H1 (cell line): ENCODE measurements at regions not wholly inside any gene's neighbourhood (a gene's known extent, or its start where the extent isn't known, plus 50 kb on each side); places are given as distances from the start of the nearest gene placed in this dataset.
A peak's percentile ranks its signal among the peaks of the same experiment; 100 is the strongest.
"Not testable (repeated sequence)": the region's sequence is repeated elsewhere in the genome, so short reads cannot be mapped to it uniquely, and the experiment has no call there.

Source experiments
- CTCF ChIA-PET: fragments of 300-600 bp; sonication (Branson Sonifier 250); formaldehyde crosslinking; loops from one replicate; lab custom pipeline; 2021; ENCODE audit not compliant: partially characterized antibody; lab: Charles Lee
- POLR2A ChIA-PET: fragments of 300-600 bp; sonication (Branson Sonifier 250); formaldehyde crosslinking; loops from one replicate; lab custom pipeline; 2021; ENCODE audit warnings: inconsistent platforms; ENCODE audit not compliant: partially characterized antibody; lab: Charles Lee
- DNase-seq, 2 experiments: peaks; one replicate each; pipeline versions ENCODE4 v3.0.0 to v3.0.0-alpha.2; 2010 to 2022; ENCODE audit warnings: low spot score in 2 of 2, low read depth in 1 of 2, mixed read lengths in 1 of 2
- FAIRE-seq: peaks from 2 replicates; lab custom pipeline; 2011; peaks lifted over from hg19 to GRCh38; lab: Jason Lieb, UNC
- H2AFZ ChIP-seq: 2 replicates; pipeline ENCODE4 v1.8.1; 2012; ENCODE audit warnings: low read length, inconsistent platforms
- H2AK5ac ChIP-seq: 2 replicates; pipeline ENCODE4 v1.6.1; 2013; ENCODE audit warnings: low read depth, low read length
- H2BK120ac ChIP-seq: replicated peaks from 2 replicates; pipeline ENCODE3; 2013; ENCODE audit warnings: low read depth, low read length, inconsistent platforms
- H2BK12ac ChIP-seq: 2 replicates; pipeline ENCODE4 v1.6.1; 2013; ENCODE audit warnings: low read depth, low read length
- H2BK15ac ChIP-seq: 2 replicates; pipeline ENCODE4 v1.6.1; 2013; ENCODE audit warnings: low read length
- H2BK20ac ChIP-seq: 2 replicates; pipeline ENCODE4 v1.6.1; 2013; ENCODE audit warnings: low read length
- H2BK5ac ChIP-seq: 2 replicates; pipeline ENCODE4 v1.6.1; 2013; ENCODE audit warnings: low read depth, low read length
- H3K14ac ChIP-seq: 2 replicates; pipeline ENCODE4 v1.6.1; 2013; ENCODE audit warnings: inconsistent platforms; ENCODE audit not compliant: insufficient read length
- H3K18ac ChIP-seq: 2 replicates; pipeline ENCODE4 v1.6.1; 2013; ENCODE audit warnings: low read length; ENCODE audit errors: extremely low read depth
- H3K23ac ChIP-seq: 2 replicates; pipeline ENCODE4 v1.6.1; 2013; ENCODE audit warnings: inconsistent platforms; ENCODE audit not compliant: insufficient read length
- H3K23me2 ChIP-seq: 2 replicates; pipeline ENCODE4 v1.6.1; 2013; ENCODE audit warnings: low read depth, low read length
- H3K27ac ChIP-seq: 2 replicates; pipeline ENCODE4 v1.6.1; 2011; ENCODE audit warnings: low read depth, low read length, inconsistent platforms
- H3K27me3 ChIP-seq, 4 experiments: replicated peaks in 1 of 4; 1 replicate in 1 of 4; 2 replicates in 3 of 4; pipeline versions ENCODE4 v1.6.1 to v1.8.1; 2011 to 2013; ENCODE audit warnings: low read length in 3 of 4, mild to moderate bottlenecking in 3 of 4, inconsistent platforms in 2 of 4, mixed read lengths in 2 of 4, moderate library complexity in 1 of 4; ENCODE audit not compliant: control insufficient read depth in 3 of 4, insufficient read depth in 3 of 4; ENCODE audit errors: extremely low read depth in 1 of 4
- H3K36me3 ChIP-seq, 4 experiments: 2 replicates each; pipeline versions ENCODE4 v1.6.1 to v1.8.1; 2011 to 2013; ENCODE audit warnings: mild to moderate bottlenecking in 4 of 4, low read length in 3 of 4, moderate library complexity in 2 of 4, control low read depth in 1 of 4, inconsistent platforms in 1 of 4; ENCODE audit not compliant: insufficient read depth in 4 of 4, control insufficient read depth in 2 of 4
- H3K4ac ChIP-seq: replicated peaks from 2 replicates; pipeline ENCODE3; 2013; ENCODE audit warnings: low read length, low read depth, mixed read lengths, inconsistent platforms; ENCODE audit not compliant: insufficient read length
- H3K4me1 ChIP-seq, 4 experiments: replicated peaks in 1 of 4; 1 replicate in 1 of 4; 2 replicates in 3 of 4; pipeline versions ENCODE4 v1.6.1 to v1.8.1; 2011 to 2013; ENCODE audit warnings: low read length in 3 of 4, inconsistent platforms in 2 of 4, mixed read lengths in 1 of 4; ENCODE audit not compliant: insufficient read depth in 4 of 4, control insufficient read depth in 3 of 4
- H3K4me2 ChIP-seq, 2 experiments: 2 replicates each; pipeline versions ENCODE4 v1.6.1 to v1.8.1; 2011 to 2013; ENCODE audit warnings: low read depth in 2 of 2, low read length in 2 of 2, control low read depth in 1 of 2, inconsistent platforms in 1 of 2, mild to moderate bottlenecking in 1 of 2; ENCODE audit not compliant: insufficient read depth in 1 of 2
- H3K4me3 ChIP-seq, 4 experiments: fragments of 200-600, 300-600 bp in 1 of 4; sonication (generic), shearing (Covaris generic), sonication (Bioruptor Twin) in 1 of 4; 2 replicates each; pipeline versions ENCODE4 v1.5.1 to v1.8.1; 2011 to 2016; ENCODE audit warnings: low read length in 4 of 4, low read depth in 3 of 4, control low read depth in 2 of 4, inconsistent platforms in 2 of 4, mild to moderate bottlenecking in 2 of 4, mixed read lengths in 1 of 4, moderate library complexity in 1 of 4; ENCODE audit not compliant: insufficient read depth in 2 of 4; ENCODE audit errors: extremely low read depth in 1 of 4
- H3K56ac ChIP-seq: replicated peaks from 2 replicates; pipeline ENCODE3; 2013; ENCODE audit warnings: low read depth, mild to moderate bottlenecking, mixed read lengths, low read length, inconsistent platforms; ENCODE audit not compliant: insufficient read length
- H3K79me1 ChIP-seq: 2 replicates; pipeline ENCODE4 v1.6.1; 2013; ENCODE audit warnings: low read depth, low read length, control low read depth
- H3K79me2 ChIP-seq, 2 experiments: 2 replicates each; pipeline versions ENCODE4 v1.6.1 to v1.8.1; 2012 to 2013; ENCODE audit warnings: low read length in 2 of 2, mild to moderate bottlenecking in 2 of 2, inconsistent platforms in 1 of 2; ENCODE audit not compliant: insufficient read depth in 2 of 2, control insufficient read depth in 1 of 2
- H3K9ac ChIP-seq, 4 experiments: replicated peaks in 1 of 4; 1 replicate in 1 of 4; 2 replicates in 3 of 4; pipeline versions ENCODE4 v1.6.1 to v1.8.1; 2011 to 2013; ENCODE audit warnings: low read depth in 3 of 4, low read length in 3 of 4, control low read depth in 2 of 4, mild to moderate bottlenecking in 2 of 4, moderate library complexity in 2 of 4, inconsistent platforms in 1 of 4; ENCODE audit errors: extremely low read depth in 1 of 4
- H3K9me3 ChIP-seq, 2 experiments: 2 replicates each; pipeline versions ENCODE4 v1.6.1 to v1.8.1; 2012 to 2013; ENCODE audit warnings: mild to moderate bottlenecking in 2 of 2, moderate library complexity in 2 of 2, control low read depth in 1 of 2, inconsistent platforms in 1 of 2, low read depth in 1 of 2, low read length in 1 of 2, mixed read lengths in 1 of 2; ENCODE audit not compliant: insufficient read depth in 2 of 2
- H4K20me1 ChIP-seq, 2 experiments: replicated peaks in 1 of 2; 2 replicates each; pipeline versions ENCODE3 to v1.8.1; 2011 to 2013; ENCODE audit warnings: inconsistent platforms in 2 of 2, low read length in 2 of 2, mild to moderate bottlenecking in 1 of 2; ENCODE audit not compliant: insufficient read depth in 2 of 2, control insufficient read depth in 1 of 2
- H4K5ac ChIP-seq: 2 replicates; pipeline ENCODE4 v1.6.1; 2013; ENCODE audit warnings: low read length, low read depth, mixed read lengths, inconsistent platforms; ENCODE audit not compliant: insufficient read length
- H4K8ac ChIP-seq: 2 replicates; pipeline ENCODE4 v1.8.0; 2013; ENCODE audit warnings: mild to moderate bottlenecking, moderate library complexity, low read length, inconsistent platforms; ENCODE audit not compliant: insufficient read depth; ENCODE audit errors: extremely low read depth
- H4K91ac ChIP-seq: replicated peaks from 2 replicates; pipeline ENCODE3; 2013; ENCODE audit warnings: low read length, mixed read lengths, inconsistent platforms; ENCODE audit not compliant: insufficient read length
- CTCF ChIP-seq, 3 experiments: IDR thresholded peaks; 1 replicate in 2 of 3; 2 replicates in 1 of 3; pipeline versions ENCODE4 v1.5.1 to v1.6.1; 2011; ENCODE audit warnings: low read length in 3 of 3, mild to moderate bottlenecking in 3 of 3, inconsistent platforms in 2 of 3, low read depth in 1 of 3, moderate library complexity in 1 of 3; ENCODE audit not compliant: insufficient read depth in 1 of 3; ENCODE audit errors: control extremely low read depth in 1 of 3
- RAD21 ChIP-seq, 2 experiments: IDR thresholded peaks in 1 of 2; conservative IDR thresholded peaks in 1 of 2; 2 replicates each; pipeline ENCODE4 v1.6.1; 2011; ENCODE audit warnings: low read depth in 2 of 2, low read length in 2 of 2, improper control_type of control experiment in 1 of 2, inconsistent platforms in 1 of 2, mild to moderate bottlenecking in 1 of 2, moderate library complexity in 1 of 2
- WGBS, 2 experiments: shearing (Covaris generic) in 1 of 2; methylation state at CpG; one replicate each; pipeline versions ENCODE4 v1.1.6 to v1.1.7; 2013 to 2015; ENCODE audit warnings: low lambda C conversion rate in 2 of 2, mixed read lengths in 2 of 2, inconsistent platforms in 1 of 2, low coverage in 1 of 2, missing lambda C conversion rate in 1 of 2; ENCODE audit not compliant: insufficient replicate concordance in 2 of 2, insufficient coverage in 1 of 2, insufficient read length in 1 of 2; ENCODE audit errors: extremely low coverage in 1 of 2, missing lambda C conversion rate in 1 of 2; 5-methylcytosine and 5-hydroxymethylcytosine counted together

- H4K91ac ChIP-seq, H2BK12ac ChIP-seq, H3K23me2 ChIP-seq, H3K14ac ChIP-seq, H3K4me3 ChIP-seq, H3K36me3 ChIP-seq, H4K20me1 ChIP-seq, H4K8ac ChIP-seq, H3K4ac ChIP-seq, H3K18ac ChIP-seq, H3K27ac ChIP-seq, H3K56ac ChIP-seq, H2BK15ac ChIP-seq, H3K23ac ChIP-seq, H2BK5ac ChIP-seq, H3K27me3 ChIP-seq, H3K79me1 ChIP-seq, H2BK120ac ChIP-seq, H3K4me2 ChIP-seq, H3K79me2 ChIP-seq, H3K9ac ChIP-seq, H3K4me1 ChIP-seq, H3K9me3 ChIP-seq, DNase-seq, H2AFZ ChIP-seq, H2AK5ac ChIP-seq, H2BK20ac ChIP-seq, FAIRE-seq, POLR2A ChIA-PET, H4K5ac ChIP-seq: not testable (repeated sequence)
- WGBS, 2 experiments, result 76% methylated on average over 2 of the region's 2 CpGs; no CpG with 5 or more reads in 1 of the 2 experiments
- TF ChIP-seq CTCF (IDR thresholded peaks at IDR 0.05; ENCODE audit: control extremely low read depth in 1 of 3, insufficient read depth in 1 of 3, low read depth in 1 of 3, low read length in 3 of 3) (peak in 2 of 3 experiments; percentile 18 to 19; a peak in 2 of 4 replicates), RAD21 (IDR thresholded peaks at IDR 0.05 in 1 of 2, conservative IDR thresholded peaks at IDR 0.05 in 1 of 2; ENCODE audit: low read depth in 2 of 2, low read length in 2 of 2) (peak; percentile 39 to 50; a peak in 3 of 4 replicates)
- CTCF ChIA-PET, result interaction anchor here (1.0 to 1.6 kb wide), 3 partner anchors 9 to 254 kb away, joined by 3 to 6 read pairs (median 4); no protein-coding TSS in a partner anchor
Observed at GRCh38 chr1:74949348-74949747, 184.8 kb upstream of the LHX8 start.
